ENCODE measurements at regions not wholly inside any gene's neighbourhood (a gene's known extent, or its start where the extent isn't known, plus 50 kb on each side); places are given as distances from the start of the nearest gene placed in this dataset.
"Not testable (repeated sequence)": the region's sequence is repeated elsewhere in the genome, so short reads cannot be mapped to it uniquely, and the experiment has no call there.

GRCh38 chr2:189312211-189312610 is 129.1 kb upstream of the WDR75 start:
- no peak for TF ChIP-seq CTCF (IDR thresholded peaks at IDR 0.05; ENCODE audit: borderline replicate concordance, control extremely low read depth, extremely low read depth, insufficient read depth, missing control alignments)
- DNase-seq (ENCODE audit: low spot score) = no peak
- in situ Hi-C loops (cut with MboI; ENCODE audit: low sequenced_read_pairs, unreplicated experiment) = no loop called here

GRCh38 chr2:189312643-189313042 is 128.6 kb upstream of the WDR75 start:
- no peak for DNase-seq (ENCODE audit: low spot score)
- no peak for TF ChIP-seq CTCF (IDR thresholded peaks at IDR 0.05; ENCODE audit: borderline replicate concordance, control extremely low read depth, extremely low read depth, insufficient read depth, missing control alignments)
- in situ Hi-C loops (cut with MboI; ENCODE audit: low sequenced_read_pairs, unreplicated experiment) = no loop called here

- TF ChIP-seq CTCF (IDR thresholded peaks at IDR 0.05; ENCODE audit: borderline replicate concordance, control extremely low read depth, extremely low read depth, insufficient read depth, missing control alignments) = no peak
- DNase-seq (ENCODE audit: low spot score) = no peak
- in situ Hi-C loops (cut with MboI; ENCODE audit: low sequenced_read_pairs, unreplicated experiment) = no loop called here
Measured at GRCh38 chr2:189318761-189319160, 122.5 kb upstream of the WDR75 start.

GRCh38 chr2:189319424-189319823 is 121.8 kb upstream of the WDR75 start:
- in situ Hi-C loops (cut with MboI; ENCODE audit: low sequenced_read_pairs, unreplicated experiment) = not testable (repeated sequence)

GRCh38 chr2:189327879-189328847 is 113.1 kb upstream of the WDR75 start:
- in situ Hi-C loops (cut with MboI; ENCODE audit: low sequenced_read_pairs, unreplicated experiment) = no loop called here
- no peak for TF ChIP-seq CTCF (IDR thresholded peaks at IDR 0.05; ENCODE audit: borderline replicate concordance, control extremely low read depth, extremely low read depth, insufficient read depth, missing control alignments)
- DNase-seq (ENCODE audit: low spot score) = no peak

More at GRCh38 chr2:189319424-189319823, 121.8 kb upstream of the WDR75 start:
- not testable (repeated sequence) for DNase-seq (ENCODE audit: low spot score)

GRCh38 chr2:189328848-189329245 is 112.4 kb upstream of the WDR75 start:
- no peak for TF ChIP-seq CTCF (IDR thresholded peaks at IDR 0.05; ENCODE audit: borderline replicate concordance, control extremely low read depth, extremely low read depth, insufficient read depth, missing control alignments)
- DNase-seq (ENCODE audit: low spot score) = no peak
- in situ Hi-C loops (cut with MboI; ENCODE audit: low sequenced_read_pairs, unreplicated experiment) = no loop called here

GRCh38 chr2:189336276-189336975 is 104.8 kb upstream of the WDR75 start:
- no peak for TF ChIP-seq CTCF (IDR thresholded peaks at IDR 0.05; ENCODE audit: borderline replicate concordance, control extremely low read depth, extremely low read depth, insufficient read depth, missing control alignments)
- DNase-seq (ENCODE audit: low spot score) = no peak
- in situ Hi-C loops (cut with MboI; ENCODE audit: low sequenced_read_pairs, unreplicated experiment) = no loop called here

Data from GM13976 (cell line).